Endothelial cell of umbilical vein (primary cell): ENCODE measurements at regions not wholly inside any gene's neighbourhood (a gene's known extent, or its start where the extent isn't known, plus 50 kb on each side); places are given as distances from the start of the nearest gene placed in this dataset.
"Not testable (repeated sequence)": the region's sequence is repeated elsewhere in the genome, so short reads cannot be mapped to it uniquely, and the experiment has no call there.

Experiments used
- BruUV-seq: library from RNA; stranded (reverse); fragments of 400-500 nt; replicated peaks from 2 replicates; lab custom pipeline; 2021; lab: Mats Ljungman, UMichigan
- CTCF ChIA-PET: fragments of 300-600, 350-600 bp; sonication (Branson Sonifier 250); formaldehyde crosslinking; loops from one replicate; lab custom pipeline; 2021; ENCODE audit warnings: antibody characterized with exemption, inconsistent platforms; lab: Charles Lee
- POLR2A ChIA-PET: fragments of 300-600, 350-600 bp; sonication (Branson Sonifier 250); formaldehyde crosslinking; loops from one replicate; lab custom pipeline; 2021; ENCODE audit warnings: antibody characterized with exemption, inconsistent platforms; lab: Charles Lee
- DNase-seq: peaks from one replicate; pipeline ENCODE4 v3.0.0-alpha.2; 2011; ENCODE audit warnings: low read depth, low spot score
- FAIRE-seq: peaks from 2 replicates; lab custom pipeline; 2011; peaks lifted over from hg19 to GRCh38; lab: Jason Lieb, UNC
- H2AFZ ChIP-seq: 2 replicates; pipeline ENCODE4 v1.6.0; 2012; ENCODE audit warnings: low read depth, low read length, control low read depth, inconsistent platforms
- H3K27ac ChIP-seq: 2 replicates; pipeline ENCODE4 v1.5.1; 2011; ENCODE audit warnings: low read depth, mild to moderate bottlenecking, control low read depth, low read length, moderate library complexity; ENCODE audit not compliant: insufficient read depth
- H3K27me3 ChIP-seq, 2 experiments: 2 replicates each; pipeline versions ENCODE4 v1.6.0 to v1.6.1; 2011; ENCODE audit warnings: low read length in 2 of 2, mixed read lengths in 1 of 2; ENCODE audit not compliant: control insufficient read depth in 2 of 2, insufficient read depth in 2 of 2
- H3K36me3 ChIP-seq, 2 experiments: 2 replicates in 1 of 2; 3 replicates in 1 of 2; pipeline ENCODE4 v1.5.1; 2011; ENCODE audit warnings: low read length in 2 of 2, mild to moderate bottlenecking in 1 of 2, moderate library complexity in 1 of 2; ENCODE audit not compliant: control insufficient read depth in 2 of 2, insufficient read depth in 2 of 2; ENCODE audit errors: extremely low read depth in 1 of 2
- H3K4me1 ChIP-seq: 3 replicates; pipeline ENCODE4 v1.5.1; 2011; ENCODE audit warnings: mild to moderate bottlenecking, low read length; ENCODE audit not compliant: control insufficient read depth, insufficient read depth; ENCODE audit errors: extremely low read depth
- H3K4me2 ChIP-seq: 2 replicates; pipeline ENCODE4 v1.6.1; 2011; ENCODE audit warnings: low read length, control low read depth, mixed read lengths; ENCODE audit not compliant: insufficient read depth
- H3K4me3 ChIP-seq, 3 experiments: fragments of 200-600 bp in 1 of 3; sonication (generic), shearing (Covaris generic) in 1 of 3; replicated peaks in 1 of 3; 2 replicates each; pipeline ENCODE4 v1.5.1; 2011 to 2016; ENCODE audit warnings: control low read depth in 3 of 3, low read length in 3 of 3, mild to moderate bottlenecking in 2 of 3, inconsistent platforms in 1 of 3, low read depth in 1 of 3, moderate library complexity in 1 of 3; ENCODE audit not compliant: insufficient read depth in 1 of 3
- H3K79me2 ChIP-seq: 2 replicates; pipeline ENCODE4 v1.6.0; 2012; ENCODE audit warnings: low read length, inconsistent platforms; ENCODE audit not compliant: control insufficient read depth, insufficient read depth
- H3K9ac ChIP-seq: replicated peaks from 2 replicates; pipeline ENCODE3; 2011; ENCODE audit warnings: low read length, control low read depth; ENCODE audit not compliant: insufficient read depth; ENCODE audit errors: extremely low read depth
- H3K9me1 ChIP-seq: replicated peaks from 3 replicates; pipeline ENCODE4 v1.6.0; 2011; ENCODE audit warnings: mild to moderate bottlenecking, low read length; ENCODE audit not compliant: control insufficient read depth, insufficient read depth; ENCODE audit errors: extremely low read depth
- H3K9me3 ChIP-seq: replicated peaks from 2 replicates; pipeline ENCODE4 v1.5.1; 2012; ENCODE audit warnings: low read length, inconsistent platforms; ENCODE audit not compliant: control insufficient read depth, insufficient read depth
- H4K20me1 ChIP-seq: replicated peaks from 2 replicates; pipeline ENCODE3; 2011; ENCODE audit warnings: mild to moderate bottlenecking, low read length; ENCODE audit not compliant: control insufficient read depth, insufficient read depth; ENCODE audit errors: extremely low read depth
- FOS ChIP-seq: IDR thresholded peaks from 2 replicates; pipeline ENCODE4 v1.6.1; 2011; ENCODE audit warnings: mild to moderate bottlenecking, low read length, moderate library complexity, borderline replicate concordance; ENCODE audit not compliant: insufficient read depth
- GATA2 ChIP-seq: IDR thresholded peaks from 2 replicates; pipeline ENCODE4 v1.7.0; 2011; ENCODE audit warnings: low read depth, mild to moderate bottlenecking, moderate library complexity, mixed read lengths, low read length; ENCODE audit not compliant: insufficient read length, insufficient read depth
- JUN ChIP-seq: IDR thresholded peaks from 2 replicates; pipeline ENCODE4 v1.6.1; 2011; ENCODE audit warnings: borderline replicate concordance, low read depth; ENCODE audit not compliant: insufficient read length, insufficient read depth
- MAX ChIP-seq: IDR thresholded peaks from 2 replicates; pipeline ENCODE4 v1.6.1; 2011; ENCODE audit not compliant: insufficient read depth, insufficient read length
- MYC ChIP-seq: IDR thresholded peaks from one replicate; pipeline ENCODE4 v1.6.1; 2011; ENCODE audit warnings: mild to moderate bottlenecking, low read depth, low read length
- POLR2A ChIP-seq: IDR thresholded peaks from 2 replicates; pipeline ENCODE4 v1.6.1; 2012; ENCODE audit warnings: low read depth, mild to moderate bottlenecking, control low read depth, low read length
- POLR2AphosphoS5 ChIP-seq: IDR thresholded peaks from 2 replicates; pipeline ENCODE4 v1.6.1; 2012; ENCODE audit warnings: low read depth, mild to moderate bottlenecking, control low read depth, low read length, moderate library complexity; ENCODE audit not compliant: insufficient read depth
- dilution Hi-C: fragments of 300-500 bp; cut with MboI; formaldehyde crosslinking; loops from one replicate; pipeline ENCODE4 v1.15.0; 2019; ENCODE audit warnings: low sequenced_read_pairs; ENCODE audit not compliant: extremely low pct_ligation_motif_present
- intact Hi-C: fragments of 100-400 bp; cut with micrococcal nuclease; formaldehyde crosslinking; loops from one replicate; pipeline ENCODE4 v1.10.0; 2022

- Histone ChIP-seq H3K27me3 (no peaks in the 10 kb centered on the region), H3K9ac (no peak overlapping the region), H2AFZ (no peak overlapping the region), H3K36me3 (no peaks in the 10 kb centered on the region), H3K27ac (no peak overlapping the region), H3K4me1 (no peaks in the 10 kb centered on the region), H3K4me2 (no peak overlapping the region), H3K79me2 (no peaks in the 10 kb centered on the region), H3K9me1 (no peaks in the 10 kb centered on the region), H3K4me3 (no peak overlapping the region), H4K20me1 (no peaks in the 10 kb centered on the region), H3K9me3 (no peaks in the 10 kb centered on the region)
- intact Hi-C loops (no loop called here), dilution Hi-C loops (no loop called here)
- FAIRE-seq: no peak
- no peak for DNase-seq
- BruUV-seq: no TSS peak
- POLR2A ChIA-PET: no interaction called here
- CTCF ChIA-PET: interaction anchor here (1.2 to 1.8 kb wide), 2 partner anchors 35 to 178 kb away, joined by 3 to 5 read pairs; no protein-coding TSS in a partner anchor
- no peak for TF ChIP-seq MAX
- TF ChIP-seq FOS: no peak
- TF ChIP-seq JUN: no peak
- TF ChIP-seq GATA2: no peak
- no peak for TF ChIP-seq MYC
- TF ChIP-seq POLR2AphosphoS5: no peak
- TF ChIP-seq POLR2A: no peak
Observed at GRCh38 chr9:73049280-73049679, 96.4 kb upstream of the ALDH1A1 start.

- Histone ChIP-seq H4K20me1 (no peaks in the 10 kb centered on the region), H3K36me3 (no peaks in the 10 kb centered on the region), H3K9ac (no peak overlapping the region), H2AFZ (no peak overlapping the region), H3K27ac (no peak overlapping the region), H3K9me1 (no peaks in the 10 kb centered on the region), H3K4me2 (no peak overlapping the region), H3K27me3 (no peaks in the 10 kb centered on the region), H3K4me1 (no peaks in the 10 kb centered on the region), H3K4me3 (no peak overlapping the region), H3K79me2 (no peaks in the 10 kb centered on the region), H3K9me3 (no peaks in the 10 kb centered on the region)
- DNase-seq (no peak), FAIRE-seq (no peak)
- ChIA-PET POLR2A (no interaction called here), CTCF (interaction anchor here (1.2 kb wide), 1 partner anchor 24 kb away, joined by 4 read pairs; no protein-coding TSS in a partner anchor)
- BruUV-seq: no TSS peak
- TF ChIP-seq POLR2AphosphoS5 (no peak), FOS (no peak), JUN (no peak)
- dilution Hi-C loops: no loop called here
- intact Hi-C loops: no loop called here
Observed at GRCh38 chr9:73046769-73047168, 93.9 kb upstream of the ALDH1A1 start.

GRCh38 chr9:73044776-73045175 lies 91.9 kb upstream of the ALDH1A1 start:
- H3K9me3 ChIP-seq, BruUV-seq, H3K4me1 ChIP-seq, H2AFZ ChIP-seq, H4K20me1 ChIP-seq, H3K9me1 ChIP-seq, dilution Hi-C loops, H3K27me3 ChIP-seq, H3K36me3 ChIP-seq, H3K9ac ChIP-seq, H3K4me2 ChIP-seq, H3K79me2 ChIP-seq, CTCF ChIA-PET, H3K4me3 ChIP-seq, FAIRE-seq, DNase-seq, POLR2A ChIA-PET, H3K27ac ChIP-seq: not testable (repeated sequence)
- intact Hi-C loops: loop anchor here (2.0 kb wide), 1 partner anchor 16 kb away; no protein-coding TSS in a partner anchor
